GM18498 (cell line): ENCODE measurements at regions not wholly inside any gene's neighbourhood (a gene's known extent, or its start where the extent isn't known, plus 50 kb on each side); places are given as distances from the start of the nearest gene placed in this dataset.
"Not testable (repeated sequence)": the region's sequence is repeated elsewhere in the genome, so short reads cannot be mapped to it uniquely, and the experiment has no call there.

Experiments used
- ATAC-seq: cut with Tn5 transposase; IDR thresholded peaks from one replicate; pipeline ENCODE4 v1.9.1; 2021; ENCODE audit warnings: mild to moderate bottlenecking, moderate library complexity; ENCODE audit not compliant: unreplicated experiment

GRCh38 chr3:635393-635792, 438.8 kb downstream of the CHL1 start:
- no peak for ATAC-seq

DNA sequence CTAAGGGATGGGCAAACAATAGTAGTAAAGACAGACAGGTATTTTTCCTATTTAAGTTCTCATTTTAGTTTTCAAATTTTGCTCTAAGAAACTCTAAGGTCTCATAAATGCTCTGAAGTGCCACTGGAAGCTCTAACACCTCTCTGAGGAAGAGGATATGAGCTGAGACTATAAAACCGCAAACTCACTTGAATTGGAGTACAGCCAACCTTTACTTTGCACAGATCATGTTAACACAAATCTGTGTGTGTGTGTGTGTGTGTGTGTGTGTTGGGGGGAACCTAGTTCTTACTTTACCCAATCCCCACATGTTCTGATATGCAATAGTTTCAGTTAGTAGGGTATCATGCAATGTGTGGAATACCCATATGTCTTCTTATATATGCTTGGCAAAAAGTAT, 446.8 kb downstream of the CHL1 start:
- ATAC-seq, result no peak

- no peak for ATAC-seq
Measured at GRCh38 chr3:655824-656223, 437.0 kb upstream of the CNTN6 start.

GRCh38 chr3:661356-661755, 431.5 kb upstream of the CNTN6 start:
- no peak for ATAC-seq

DNA sequence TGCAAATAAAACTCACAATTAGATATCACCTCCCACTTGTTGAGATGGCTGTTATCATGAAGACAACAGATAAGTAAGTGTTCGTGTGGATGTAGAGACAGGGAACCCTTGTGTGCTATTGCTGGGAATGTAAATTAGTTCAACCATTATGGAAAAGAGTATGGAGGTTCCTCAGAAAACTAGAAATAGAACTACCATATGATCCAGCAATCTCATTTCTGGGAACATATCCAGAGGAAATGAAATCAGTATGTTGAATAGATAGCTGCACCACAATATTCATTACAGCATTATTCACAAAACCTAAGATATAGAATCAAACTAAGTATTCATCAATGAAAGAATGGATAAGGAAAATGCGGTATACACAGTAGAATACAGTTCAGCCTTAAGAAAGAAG, 418.7 kb upstream of the CNTN6 start:
- no peak for ATAC-seq

- no peak for ATAC-seq
Measured at GRCh38 chr3:675846-676245, 417.0 kb upstream of the CNTN6 start.

DNA sequence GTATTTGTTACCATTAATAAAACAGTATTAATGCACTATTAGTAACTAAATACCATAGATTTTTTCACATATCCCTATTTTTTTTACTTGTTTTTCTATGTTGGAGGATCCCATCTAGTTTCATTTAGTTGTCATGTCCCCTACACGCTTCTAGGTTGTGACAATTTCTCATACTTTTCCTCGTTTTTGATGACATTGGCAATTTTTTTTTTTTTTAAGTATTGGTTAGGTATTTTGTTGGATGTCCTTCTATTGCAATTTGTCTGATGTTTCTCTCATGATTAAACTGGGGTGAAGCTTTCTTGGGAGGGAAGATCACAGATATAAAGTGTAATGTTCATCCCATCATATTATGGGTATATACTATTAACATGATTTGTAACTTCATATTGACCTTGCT, 409.1 kb upstream of the CNTN6 start:
- no peak for ATAC-seq

DNA sequence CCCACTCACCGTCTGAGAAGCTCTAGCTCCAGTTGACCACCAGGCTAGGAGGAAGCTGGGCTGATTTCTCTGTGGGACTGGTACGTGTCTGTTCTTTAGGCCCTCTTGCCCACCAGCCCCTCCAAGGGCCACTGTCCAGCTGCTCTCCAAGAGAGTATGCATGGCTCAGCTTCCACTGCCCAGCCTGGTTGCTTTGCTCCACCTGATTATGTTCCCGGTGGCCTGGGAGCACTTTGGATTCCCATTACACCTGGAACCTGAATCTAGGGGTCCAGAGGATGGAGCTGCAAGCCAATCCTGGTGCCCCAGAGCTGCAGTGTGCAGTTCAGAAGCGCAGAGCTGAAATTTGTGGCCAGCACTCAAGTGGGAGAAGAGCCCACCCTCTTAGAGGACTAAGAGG, 402.1 kb upstream of the CNTN6 start:
- no peak for ATAC-seq

GRCh38 chr3:700514-700913, 392.3 kb upstream of the CNTN6 start:
- no peak for ATAC-seq

GRCh38 chr3:707041-707440, 385.8 kb upstream of the CNTN6 start:
- no peak for ATAC-seq

DNA sequence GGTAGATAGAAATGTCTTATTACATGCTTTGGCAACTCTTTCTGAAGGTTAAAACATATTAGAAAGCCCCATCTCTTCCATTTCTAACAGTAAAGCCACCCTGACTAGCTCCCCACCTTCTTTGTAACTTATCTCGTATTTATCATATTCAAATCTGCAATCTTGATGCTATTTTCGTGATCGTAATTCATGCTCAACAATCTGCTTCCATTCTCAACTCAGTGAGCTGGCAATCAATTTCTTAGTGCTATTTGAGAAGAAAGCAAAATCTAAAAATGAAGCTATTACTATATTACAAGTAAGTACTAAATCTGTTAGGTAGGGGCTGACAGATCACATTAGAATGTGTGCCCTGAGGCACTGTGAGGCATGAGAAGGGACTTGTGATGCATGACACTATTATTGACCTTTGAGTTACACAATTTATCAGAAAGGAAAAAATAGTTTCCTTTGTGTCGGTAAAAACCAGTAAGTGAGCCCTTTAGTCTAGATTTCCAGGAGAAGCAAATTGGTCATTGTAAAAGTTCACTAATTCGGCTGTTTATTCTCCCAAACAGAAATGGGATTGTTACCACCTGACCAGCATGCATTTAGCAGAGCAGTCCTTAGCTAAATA, 379.7 kb upstream of the CNTN6 start:
- ATAC-seq, result no peak

DNA sequence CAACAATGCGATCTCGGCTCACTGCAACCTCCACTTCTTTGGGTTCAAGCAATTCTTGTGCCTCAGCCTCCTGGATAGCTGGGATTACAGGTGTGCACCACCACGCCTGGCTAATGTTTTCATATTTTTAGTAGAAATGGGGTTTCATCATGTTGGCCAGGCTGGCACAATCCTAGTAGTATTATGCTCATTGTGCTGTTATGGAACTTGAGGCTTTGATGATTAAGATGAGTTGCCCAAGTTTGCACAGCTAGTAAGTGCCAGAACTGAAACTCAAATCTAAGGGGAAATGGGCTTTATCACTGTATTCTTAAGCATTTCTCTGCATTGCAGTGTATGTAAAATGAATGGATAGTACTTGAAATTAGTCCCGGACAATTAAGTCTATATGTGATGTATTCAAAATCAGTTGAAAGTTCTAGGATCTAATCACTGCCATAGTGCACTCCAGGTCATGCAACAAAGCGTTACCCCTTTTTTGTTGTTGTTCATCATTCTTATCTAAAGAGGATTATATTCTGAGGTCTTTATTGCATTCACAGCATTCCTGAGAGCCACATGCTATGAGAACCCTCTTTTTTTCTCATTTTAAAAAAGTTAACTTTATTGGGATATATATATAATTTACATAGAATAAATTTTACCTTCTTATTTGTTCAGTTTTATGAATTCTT, 378.7 kb upstream of the CNTN6 start:
- ATAC-seq, result no peak

- no peak for ATAC-seq
Measured at GRCh38 chr3:721086-721485, 371.7 kb upstream of the CNTN6 start.

DNA sequence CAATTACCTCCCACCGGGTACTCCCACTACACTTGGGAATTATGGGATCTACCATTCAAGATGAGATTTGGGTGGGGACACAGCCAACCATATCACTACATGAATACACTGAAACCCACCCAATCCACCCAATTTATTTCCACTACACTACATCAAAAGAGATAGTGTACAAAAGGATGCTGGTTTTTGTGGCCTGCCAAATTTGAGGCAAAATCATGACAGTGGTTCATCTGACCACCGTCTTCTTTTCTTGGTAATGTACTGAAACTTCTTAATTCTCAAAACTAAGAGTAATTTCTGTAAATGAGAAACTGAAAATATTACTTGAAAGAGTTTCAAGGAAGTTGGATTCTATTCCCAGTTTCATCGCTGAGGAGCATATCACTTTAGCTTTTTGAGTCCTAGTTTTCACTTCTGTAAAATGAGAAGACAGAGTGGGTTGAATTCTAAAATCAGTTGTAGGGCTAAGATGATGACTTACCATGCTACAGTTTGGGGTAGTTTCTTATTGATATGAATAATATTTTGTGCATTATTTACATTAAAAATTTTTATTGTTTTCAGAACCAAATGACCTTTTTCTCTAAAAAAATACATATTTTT, 360.4 kb upstream of the CNTN6 start:
- ATAC-seq, result no peak

- no peak for ATAC-seq
Measured at GRCh38 chr3:733313-733712, 359.5 kb upstream of the CNTN6 start.

- no peak for ATAC-seq
Measured at GRCh38 chr3:757711-758110, 335.1 kb upstream of the CNTN6 start.

DNA sequence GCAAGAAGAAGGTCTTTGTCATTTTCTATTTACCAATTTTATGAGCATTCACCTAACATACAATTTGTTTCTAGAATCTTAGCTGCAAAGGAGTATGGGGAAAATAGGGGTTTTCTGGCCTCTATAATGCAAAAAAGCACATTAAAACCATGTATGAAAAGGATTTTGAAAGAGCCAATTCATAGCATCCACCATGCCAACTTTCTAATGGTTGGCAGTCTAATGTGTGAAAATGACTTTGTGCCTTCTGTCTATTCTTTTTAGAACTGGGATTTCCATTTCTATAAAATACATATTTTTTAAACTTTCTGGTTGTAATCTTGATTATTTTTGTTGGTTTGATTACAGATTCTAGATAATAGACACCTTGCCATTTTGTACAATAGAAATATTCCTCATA, 333.7 kb upstream of the CNTN6 start:
- no peak for ATAC-seq

DNA sequence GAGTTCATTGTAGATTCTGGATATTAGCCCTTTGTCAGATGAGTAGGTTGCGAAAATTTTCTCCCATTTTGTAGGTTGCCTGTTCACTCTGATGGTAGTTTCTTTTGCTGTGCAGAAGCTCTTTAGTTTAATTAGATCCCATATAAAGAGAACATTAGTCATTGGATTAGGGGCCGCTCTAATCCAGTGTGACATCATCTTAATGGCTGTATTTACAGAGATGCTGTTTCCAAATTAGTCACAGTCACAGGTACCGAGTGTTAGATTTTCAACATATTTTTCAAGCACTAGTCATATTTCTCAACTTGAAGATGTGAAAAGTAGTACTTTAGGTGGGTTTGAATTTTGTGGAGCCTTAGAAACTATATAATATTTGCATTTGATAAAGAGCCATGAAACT, 319.4 kb upstream of the CNTN6 start:
- not testable (repeated sequence) for ATAC-seq

DNA sequence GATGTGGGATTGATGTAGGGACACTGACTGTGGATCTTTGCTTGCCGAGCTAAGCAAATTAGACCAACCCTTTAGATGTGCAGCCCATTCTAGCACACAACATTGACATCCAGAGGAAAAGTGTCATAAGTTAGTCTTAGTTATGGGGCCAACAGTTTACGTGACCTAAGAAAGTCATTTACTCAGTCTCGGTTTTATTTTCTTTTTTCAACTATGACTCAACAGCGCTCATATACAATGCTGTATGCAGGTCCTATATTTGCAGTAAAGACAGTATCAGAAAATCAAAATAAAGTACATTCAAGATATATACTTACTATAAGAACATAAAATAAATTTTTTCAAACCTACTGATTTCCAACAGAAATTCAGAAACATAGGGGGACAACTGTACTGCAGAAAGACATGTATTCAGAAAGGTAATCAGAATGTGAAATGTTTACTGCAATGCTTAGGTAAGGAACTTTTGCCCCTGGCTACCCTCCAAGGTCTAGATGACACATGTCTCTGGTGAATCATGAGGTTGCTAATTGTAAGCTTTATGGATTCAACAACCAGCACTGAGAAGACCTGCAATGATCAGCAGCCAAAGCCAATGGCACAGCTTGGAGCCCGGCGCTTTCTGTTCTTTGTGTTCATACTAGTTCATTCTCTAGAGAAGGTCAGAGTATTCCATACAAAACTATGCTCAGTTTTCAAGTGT, 317.5 kb upstream of the CNTN6 start:
- no peak for ATAC-seq

- no peak for ATAC-seq
Measured at GRCh38 chr3:780505-780904, 312.3 kb upstream of the CNTN6 start.

DNA sequence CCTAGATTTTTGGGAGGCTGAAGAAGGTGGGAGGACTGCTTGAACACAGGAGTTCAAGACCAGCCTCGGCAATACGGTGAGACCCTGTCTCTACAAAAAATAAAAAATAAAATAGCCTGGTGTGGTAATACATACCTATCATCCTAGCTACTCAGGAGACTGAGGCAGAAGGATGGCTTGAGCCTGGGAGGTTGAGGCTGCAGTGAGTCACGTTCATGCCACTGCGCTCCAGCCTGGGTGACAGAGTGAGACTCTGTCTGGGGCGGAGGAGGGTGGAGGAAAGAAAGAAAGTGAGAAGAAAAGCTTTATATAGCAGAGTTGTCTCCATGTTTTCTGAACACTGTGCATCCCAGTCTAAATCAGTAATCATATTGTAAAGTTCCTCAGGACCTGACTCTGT, 301.4 kb upstream of the CNTN6 start:
- no peak for ATAC-seq

GRCh38 chr3:792630-793029, 300.2 kb upstream of the CNTN6 start:
- no peak for ATAC-seq
